GM21360 (cell line): ENCODE measurements at regions not wholly inside any gene's neighbourhood (a gene's known extent, or its start where the extent isn't known, plus 50 kb on each side); places are given as distances from the start of the nearest gene placed in this dataset.

Source experiments
- ATAC-seq: cut with Tn5 transposase; IDR thresholded peaks from one replicate; pipeline ENCODE4 v1.9.1; 2021; ENCODE audit warnings: mild to moderate bottlenecking, moderate library complexity; ENCODE audit not compliant: unreplicated experiment

GRCh38 chr6:6884193-6884627 is 223.6 kb upstream of the RREB1 start:
- ATAC-seq, result no peak

GRCh38 chr6:6884916-6885315 is 222.8 kb upstream of the RREB1 start:
- no peak for ATAC-seq

DNA sequence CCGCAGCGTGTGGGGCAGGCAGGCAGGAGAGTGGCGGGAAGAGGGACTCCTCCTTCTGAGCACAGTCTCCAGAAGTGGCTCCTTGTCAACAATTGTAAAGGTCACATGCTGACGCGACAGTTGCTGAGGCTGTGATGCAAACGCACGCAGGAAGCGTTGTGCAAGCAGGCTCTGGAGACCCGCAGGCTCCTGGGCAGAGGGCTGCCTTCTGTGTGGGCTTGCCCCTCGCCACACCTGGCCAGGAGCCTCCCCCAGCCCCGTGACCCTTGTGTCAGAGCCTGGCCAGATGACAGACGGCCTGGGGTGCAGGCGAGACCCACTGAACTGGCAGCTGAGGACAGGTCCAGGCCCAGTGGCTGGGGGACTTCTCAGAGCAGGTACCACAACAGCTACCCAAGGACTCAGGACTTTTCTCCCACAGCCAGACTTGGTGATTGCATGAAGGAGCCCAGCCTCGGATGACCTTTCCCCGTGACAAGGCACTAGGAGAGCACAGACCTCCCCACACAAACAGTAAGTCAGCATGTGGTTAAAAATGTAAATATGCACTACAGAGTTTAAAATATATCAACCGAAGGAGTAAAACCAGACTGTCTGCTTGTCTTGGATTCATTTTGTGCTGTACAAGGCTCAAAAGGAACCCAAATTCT is 222.1 kb upstream of the RREB1 start:
- no peak for ATAC-seq

DNA sequence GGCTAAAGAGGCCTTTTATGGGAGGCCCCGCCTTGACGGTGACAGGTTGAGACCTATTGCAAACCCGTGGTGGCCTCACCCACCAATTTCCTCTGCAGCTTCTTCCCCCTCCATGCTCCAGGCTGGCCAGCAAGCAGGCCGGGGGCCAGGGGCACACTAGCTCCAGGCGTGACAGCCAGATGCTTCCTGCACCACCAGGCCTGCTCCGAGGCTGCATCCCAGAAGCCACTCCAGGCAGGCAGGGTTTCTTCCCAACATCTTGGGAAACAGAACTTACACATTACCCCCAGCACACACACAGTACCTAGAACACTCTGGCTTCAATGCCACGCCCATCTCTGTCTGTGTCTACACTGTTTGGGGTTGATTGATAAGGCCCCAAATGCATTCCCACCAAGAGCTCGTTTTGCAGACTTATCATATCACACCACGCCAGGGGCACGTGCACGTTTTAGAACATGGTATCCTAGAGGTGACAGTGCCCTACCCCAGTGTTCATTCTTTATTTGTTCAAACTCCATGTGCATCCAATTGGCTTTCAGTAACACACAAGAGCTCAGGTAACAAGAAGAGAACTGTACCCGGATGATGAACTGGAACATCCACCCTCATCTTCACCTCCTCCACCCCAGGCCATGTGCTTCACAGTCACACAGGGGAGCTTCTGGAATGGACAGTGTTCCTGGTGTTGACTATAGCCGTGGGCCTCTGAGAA is 221.4 kb upstream of the RREB1 start:
- ATAC-seq, result no peak

DNA sequence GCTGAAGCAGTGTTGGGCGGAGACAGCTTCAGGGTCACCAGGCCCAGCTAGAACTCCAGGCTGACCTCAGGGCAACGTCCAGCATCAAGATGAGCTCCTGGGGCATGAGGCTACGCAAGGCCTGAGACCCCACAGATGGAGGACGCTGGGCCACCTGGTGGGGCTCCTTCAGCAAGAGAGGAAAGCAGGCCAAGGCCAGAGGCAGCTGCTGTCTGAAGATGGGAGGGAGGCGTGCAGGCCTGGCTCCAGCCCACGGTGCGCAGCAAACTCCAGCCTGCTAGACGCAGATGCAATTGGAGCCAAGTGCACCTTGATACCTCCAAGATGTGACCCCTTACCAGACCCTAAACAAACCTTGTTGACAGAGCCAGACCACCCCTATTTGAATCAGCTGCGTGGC is 220.9 kb upstream of the RREB1 start:
- no peak for ATAC-seq

- no peak for ATAC-seq
These were observed 218.2 kb upstream of the RREB1 start for GRCh38 chr6:6889601-6890000.

- ATAC-seq, result no peak
These were observed 217.3 kb upstream of the RREB1 start for GRCh38 chr6:6890400-6890858.

DNA sequence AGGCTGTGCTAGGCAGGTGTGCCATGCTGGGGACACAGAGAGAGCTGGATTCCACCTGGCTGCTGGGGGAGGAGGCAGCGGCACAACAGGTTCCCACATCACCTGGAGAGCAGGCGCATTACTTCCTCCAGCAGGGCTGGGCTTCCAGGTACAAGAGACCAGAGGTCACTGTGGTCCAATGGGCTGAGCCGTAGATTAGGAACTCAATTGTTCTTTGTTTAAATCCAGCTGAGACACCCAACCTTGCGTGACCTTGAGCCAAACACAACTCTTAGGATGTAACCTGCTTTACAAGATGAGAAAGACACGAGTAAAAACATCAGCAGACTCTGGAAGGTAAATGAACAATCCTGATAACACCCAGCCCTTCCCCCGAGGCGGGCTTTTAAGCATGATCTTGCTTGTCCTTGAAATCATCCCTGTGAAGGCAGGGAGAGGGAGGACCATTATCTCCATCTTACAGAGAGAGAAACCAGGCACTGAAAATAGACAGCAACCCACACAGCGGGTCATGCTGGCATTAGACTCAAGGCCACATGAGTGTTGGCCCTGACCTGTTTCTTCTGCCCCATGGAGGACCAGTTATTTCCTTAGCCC is 216.5 kb upstream of the RREB1 start:
- ATAC-seq, result no peak

DNA sequence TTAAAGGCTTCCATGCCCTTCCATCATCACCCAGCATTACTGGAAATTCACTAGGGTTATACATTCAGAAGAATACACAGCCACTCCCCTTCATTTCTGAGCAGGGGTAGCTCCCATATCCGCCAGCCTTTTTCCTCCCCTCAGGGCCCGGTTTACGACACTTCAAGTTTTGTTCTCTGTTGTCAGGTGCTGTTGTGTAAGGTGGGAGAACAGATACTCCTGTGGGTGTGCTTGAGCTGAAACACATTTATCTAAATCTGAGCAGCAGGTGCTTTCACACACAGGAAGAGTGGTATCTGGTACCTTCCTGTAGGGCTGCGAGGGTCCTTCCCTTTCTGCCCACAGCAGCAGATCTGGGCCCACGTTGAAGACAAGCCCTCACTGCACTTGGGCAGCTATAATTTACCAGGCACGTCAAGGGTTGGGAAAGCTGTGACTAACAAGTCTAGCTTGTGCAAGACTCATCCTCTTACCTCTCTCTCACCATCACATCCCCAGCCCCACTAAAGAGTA is 215.8 kb upstream of the RREB1 start:
- no peak for ATAC-seq

DNA sequence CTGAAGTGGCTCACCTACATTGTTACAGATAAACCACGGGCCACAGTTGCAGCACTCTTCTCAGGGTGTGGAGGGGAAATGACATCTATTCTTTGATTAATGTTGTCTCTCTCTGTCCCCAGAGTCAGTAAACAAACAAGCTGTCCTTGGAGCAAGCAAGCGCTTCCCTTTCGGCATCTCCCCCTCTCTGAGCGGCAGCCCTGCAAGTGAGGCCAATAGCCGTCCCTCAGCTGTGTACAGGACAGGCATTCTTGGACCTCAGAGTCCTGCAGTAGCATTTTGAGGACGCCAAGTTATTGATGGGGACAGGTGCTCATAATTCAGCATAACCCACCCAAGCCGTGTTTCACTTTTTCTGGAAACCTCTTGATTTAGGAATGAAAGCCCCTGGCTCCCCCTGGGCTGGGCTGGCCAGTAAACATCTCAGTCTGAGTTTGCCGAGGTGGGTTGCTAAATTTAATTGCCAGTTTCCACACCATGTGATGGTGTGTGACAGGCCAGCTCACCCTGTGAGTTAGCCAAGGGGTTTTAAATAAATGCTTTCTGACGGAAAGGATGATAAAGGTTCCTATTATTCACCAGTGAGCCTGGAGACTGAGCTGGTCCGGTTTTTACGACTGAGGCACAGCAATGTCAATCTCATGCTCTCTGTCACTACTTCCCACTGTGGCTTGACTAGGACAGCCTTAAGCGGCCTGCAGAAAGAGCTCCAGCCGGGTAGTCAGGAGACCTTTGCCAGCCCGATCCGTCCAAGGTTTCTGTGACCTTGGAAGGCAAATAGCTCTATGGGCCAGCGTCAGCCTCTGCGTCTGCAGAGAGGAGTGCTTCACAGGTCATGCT is 214.8 kb upstream of the RREB1 start:
- no peak for ATAC-seq

DNA sequence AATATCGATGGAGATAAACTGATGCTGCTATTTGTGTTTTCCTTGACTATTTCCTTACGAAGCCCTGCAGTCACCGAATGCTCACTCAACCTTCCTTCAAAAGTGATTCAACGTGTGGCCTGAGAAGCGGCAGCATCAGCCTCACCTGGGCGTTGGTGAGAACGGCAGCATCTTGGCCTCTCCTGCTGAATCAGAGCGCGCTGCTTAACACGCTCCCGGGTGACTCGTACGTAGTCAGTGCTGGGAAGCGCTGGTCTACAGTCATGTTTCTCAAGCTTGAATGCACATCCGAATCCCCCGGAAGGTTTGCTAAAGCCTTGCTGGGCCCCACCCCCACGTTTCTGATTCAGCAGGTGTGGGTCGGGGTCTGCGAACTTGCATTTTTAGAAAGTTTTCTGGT is 214.1 kb upstream of the RREB1 start:
- ATAC-seq, result no peak

DNA sequence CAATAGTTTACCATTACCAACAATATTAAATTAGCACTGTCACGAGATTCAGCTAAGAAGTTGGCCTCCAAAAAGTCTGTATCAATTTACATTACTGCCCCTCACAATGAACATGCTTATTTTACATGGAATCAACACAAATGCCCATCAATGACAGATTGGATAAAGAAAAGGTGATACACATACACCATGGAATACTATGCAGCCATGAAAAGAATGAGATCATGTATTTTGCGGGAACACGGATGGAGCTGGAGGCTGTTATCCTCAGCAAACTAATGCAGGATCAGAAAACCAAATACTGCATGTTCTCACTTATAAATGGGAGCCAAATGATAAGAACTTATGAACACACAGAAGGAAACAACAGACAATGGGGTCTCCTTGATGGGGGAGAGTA is 211.8 kb upstream of the RREB1 start:
- ATAC-seq, result no peak

- no peak for ATAC-seq
These were observed 210.6 kb upstream of the RREB1 start for GRCh38 chr6:6897140-6897539.

GRCh38 chr6:6900569-6901204 is 207.1 kb upstream of the RREB1 start:
- ATAC-seq, result no peak

GRCh38 chr6:6901205-6901719 is 206.5 kb upstream of the RREB1 start:
- ATAC-seq, result no peak

GRCh38 chr6:6901945-6902344 is 205.8 kb upstream of the RREB1 start:
- ATAC-seq, result no peak

DNA sequence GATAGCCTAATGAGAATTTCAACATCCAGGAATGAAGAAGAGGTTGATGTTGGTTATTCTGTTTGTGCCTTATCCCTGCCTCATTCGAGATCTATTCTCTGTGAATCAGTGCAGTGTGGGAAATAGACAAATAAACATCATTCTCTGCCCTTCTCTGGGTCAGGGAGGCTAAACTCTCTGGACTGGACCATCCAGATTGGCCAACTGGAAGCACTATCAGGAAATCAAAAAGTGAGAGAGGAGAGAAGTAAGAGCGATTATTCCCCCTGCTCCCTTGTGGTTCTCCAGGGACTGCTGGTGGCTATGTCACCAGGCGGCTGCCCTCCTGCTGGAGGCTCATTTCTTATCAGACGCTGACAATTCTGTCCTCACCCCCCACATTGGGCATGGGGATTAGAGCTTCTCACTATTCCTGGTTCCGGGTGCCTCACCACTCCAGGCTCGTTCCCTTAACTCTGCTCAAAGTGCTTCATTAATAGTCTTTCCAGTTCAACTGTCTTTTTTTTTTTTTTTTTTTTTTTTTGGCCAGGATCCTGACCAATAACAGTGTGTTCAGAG is 201.7 kb upstream of the RREB1 start:
- ATAC-seq, result no peak

DNA sequence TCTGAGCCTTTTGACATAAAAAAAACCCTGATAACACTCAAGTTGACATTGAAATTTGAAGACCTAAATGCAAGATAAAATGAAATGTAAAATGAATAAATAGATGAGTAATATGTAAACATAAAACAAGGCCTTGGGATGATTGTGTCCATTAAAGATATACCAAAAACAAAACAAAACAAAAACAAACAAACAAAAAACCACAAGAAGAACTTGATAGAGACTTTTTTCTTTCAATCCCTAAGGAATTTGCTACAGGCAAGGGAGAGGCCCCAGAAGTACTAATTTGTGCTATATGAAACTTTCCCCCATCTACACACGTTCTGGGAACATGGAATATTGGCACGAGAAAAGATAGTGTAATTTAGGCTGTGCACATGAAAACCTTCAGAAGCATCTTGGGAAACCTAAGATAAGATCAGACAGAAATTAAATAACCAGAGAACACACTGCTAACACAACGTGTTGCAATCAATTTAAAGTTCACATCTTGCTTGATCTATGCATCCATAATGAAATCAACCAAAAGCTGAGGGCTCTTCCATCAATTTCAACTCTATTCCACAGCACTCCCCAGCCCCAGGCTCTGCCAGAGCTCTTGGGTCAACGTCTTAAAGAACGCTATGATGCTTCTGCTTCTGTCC is 201.1 kb upstream of the RREB1 start:
- no peak for ATAC-seq

GRCh38 chr6:6907286-6907685 is 200.5 kb upstream of the RREB1 start:
- no peak for ATAC-seq

GRCh38 chr6:6908121-6908520 is 199.6 kb upstream of the RREB1 start:
- no peak for ATAC-seq
